ENCODE measurements at regions not wholly inside any gene's neighbourhood (a gene's known extent, or its start where the extent isn't known, plus 50 kb on each side); places are given as distances from the start of the nearest gene placed in this dataset.
A peak's percentile ranks its signal among the peaks of the same experiment; 100 is the strongest.

DNA sequence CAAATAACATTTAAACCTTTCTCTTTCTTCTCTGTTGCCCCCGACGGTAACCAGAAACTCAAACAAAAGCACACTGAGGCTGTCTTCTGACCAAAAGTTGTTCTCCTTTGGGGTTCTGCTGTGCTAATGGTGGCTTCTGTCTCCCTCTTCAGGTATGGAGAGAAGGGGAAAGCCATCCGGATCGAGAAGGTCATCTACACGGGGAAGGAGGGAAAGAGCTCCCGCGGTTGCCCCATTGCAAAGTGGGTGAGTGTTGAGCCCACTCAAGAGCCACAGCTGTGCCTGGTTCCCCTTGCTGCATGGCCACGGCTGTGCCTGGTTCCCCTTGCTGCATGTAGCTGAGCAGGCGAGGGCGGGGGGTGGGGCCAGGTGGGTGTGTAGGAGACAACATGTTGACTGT, 67.4 kb downstream of the BOLA3 start:
- Histone ChIP-seq H3K36me3 (ENCODE audit: insufficient read depth, low read length) (no peaks in the 10 kb centered on the region; the same call in 1 of the 2 replicates), H3K4me3 (ENCODE audit: low read length) (peak overlapping the region; percentile 29; the same call in 1 of the 2 replicates), H2AFZ (ENCODE audit: low read length) (no peak overlapping the region), H4K20me1 (ENCODE audit: insufficient read depth, low read depth, low read length) (no peaks in the 10 kb centered on the region), H3K79me2 (ENCODE audit: low read length) (peaks cover 20% of the 10 kb centered on the region), H3K4me1 (ENCODE audit: low read length) (peaks cover 40% of the 10 kb centered on the region), H3K9me2 (replicated peaks; ENCODE audit: insufficient read depth, low read length) (no peaks in the 10 kb centered on the region), H3K27me3 (ENCODE audit: low read length) (no peaks in the 10 kb centered on the region), H3K4me2 (ENCODE audit: low read depth, low read length, poor library complexity, severe bottlenecking) (peak overlapping the region; percentile 57), H3K9ac (ENCODE audit: low read length) (peak overlapping the region; percentile 33), H3K27ac (ENCODE audit: low read length) (peak overlapping the region; percentile 74), H3K9me3 (ENCODE audit: low read length) (no peaks in the 10 kb centered on the region)
- DNase-seq = no peak

DNA sequence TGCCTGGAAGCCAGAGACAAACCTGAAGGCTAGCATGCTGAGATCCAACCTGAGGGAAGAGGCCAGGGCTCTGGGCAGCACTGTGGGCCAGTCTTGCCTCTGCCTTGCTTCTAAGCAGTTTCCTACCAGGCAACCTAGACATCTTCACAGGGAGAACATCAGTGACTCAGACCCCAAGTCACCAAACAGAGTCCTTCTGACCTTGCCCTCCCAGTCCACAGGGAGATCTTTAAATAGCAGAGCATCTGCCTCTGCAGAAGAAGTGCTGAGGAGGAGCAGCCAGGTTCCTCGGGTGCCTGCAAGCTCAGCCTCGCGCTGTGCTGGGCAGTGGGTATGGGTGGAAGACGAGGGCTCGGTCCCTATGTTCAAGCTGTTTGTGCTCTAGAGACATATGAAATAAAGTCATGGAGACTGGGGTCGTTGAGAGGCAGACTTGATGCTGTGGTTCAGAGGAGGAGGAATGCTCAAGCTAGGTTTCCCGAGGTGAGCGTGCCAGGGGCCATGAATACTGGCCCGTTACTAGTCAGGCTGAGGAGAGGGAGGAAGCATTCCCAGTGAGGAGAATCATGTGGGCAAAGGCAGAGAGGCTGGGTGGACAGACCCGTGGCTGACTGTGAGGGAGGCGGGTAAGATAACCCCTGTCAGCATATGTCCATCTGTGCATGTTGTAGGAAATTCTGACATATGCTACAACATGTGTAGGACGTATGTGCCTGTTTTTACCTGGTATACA, 66.5 kb downstream of the BOLA3 start:
- Histone ChIP-seq H3K4me1 (ENCODE audit: low read length) (peaks cover 40% of the 10 kb centered on the region), H3K27ac (ENCODE audit: low read length) (no peak overlapping the region), H3K4me2 (ENCODE audit: low read depth, low read length, poor library complexity, severe bottlenecking) (no peak overlapping the region), H3K36me3 (ENCODE audit: insufficient read depth, low read length) (no peaks in the 10 kb centered on the region; the same call in 1 of the 2 replicates), H3K9me3 (ENCODE audit: low read length) (no peaks in the 10 kb centered on the region), H3K9me2 (replicated peaks; ENCODE audit: insufficient read depth, low read length) (no peaks in the 10 kb centered on the region), H2AFZ (ENCODE audit: low read length) (no peak overlapping the region), H3K9ac (ENCODE audit: low read length) (no peak overlapping the region), H3K27me3 (ENCODE audit: low read length) (no peaks in the 10 kb centered on the region), H3K79me2 (ENCODE audit: low read length) (peaks cover 20% of the 10 kb centered on the region), H3K4me3 (ENCODE audit: low read length) (no peak overlapping the region), H4K20me1 (ENCODE audit: insufficient read depth, low read depth, low read length) (no peaks in the 10 kb centered on the region)
- DNase-seq = no peak

DNA sequence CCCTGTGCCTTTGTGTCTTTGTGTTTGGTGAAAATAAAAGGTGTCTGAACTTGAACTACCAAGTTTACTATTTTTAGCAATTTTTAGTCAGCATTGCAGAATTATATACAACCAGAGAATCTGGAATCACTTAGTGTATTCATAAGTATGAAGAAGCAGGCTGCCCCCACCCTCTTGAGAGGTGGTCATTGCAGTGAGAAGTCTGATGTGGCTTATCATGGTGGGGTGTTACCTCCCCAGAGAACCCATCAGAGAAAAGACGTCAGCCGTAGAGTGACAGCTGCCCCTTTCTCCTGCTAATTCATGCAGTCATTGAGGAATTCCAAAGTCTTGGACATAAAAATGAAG, 66.0 kb downstream of the BOLA3 start:
- no peaks in the 10 kb centered on the region for H4K20me1 ChIP-seq (ENCODE audit: insufficient read depth, low read depth, low read length)
- no peak overlapping the region for H3K27ac ChIP-seq (ENCODE audit: low read length)
- no peak overlapping the region for H2AFZ ChIP-seq (ENCODE audit: low read length)
- no peaks in the 10 kb centered on the region for H3K27me3 ChIP-seq (ENCODE audit: low read length)
- H3K36me3 ChIP-seq (ENCODE audit: insufficient read depth, low read length) = no peaks in the 10 kb centered on the region; the same call in 1 of the 2 replicates
- H3K4me1 ChIP-seq (ENCODE audit: low read length) = peaks cover 36% of the 10 kb centered on the region
- DNase-seq = no peak
- no peak overlapping the region for H3K4me2 ChIP-seq (ENCODE audit: low read depth, low read length, poor library complexity, severe bottlenecking)
- no peak overlapping the region for H3K4me3 ChIP-seq (ENCODE audit: low read length)
- H3K79me2 ChIP-seq (ENCODE audit: low read length) = peaks cover 17% of the 10 kb centered on the region
- H3K9me3 ChIP-seq (ENCODE audit: low read length) = no peaks in the 10 kb centered on the region
- no peak overlapping the region for H3K9ac ChIP-seq (ENCODE audit: low read length)
- no peaks in the 10 kb centered on the region for H3K9me2 ChIP-seq (replicated peaks; ENCODE audit: insufficient read depth, low read length)

DNA sequence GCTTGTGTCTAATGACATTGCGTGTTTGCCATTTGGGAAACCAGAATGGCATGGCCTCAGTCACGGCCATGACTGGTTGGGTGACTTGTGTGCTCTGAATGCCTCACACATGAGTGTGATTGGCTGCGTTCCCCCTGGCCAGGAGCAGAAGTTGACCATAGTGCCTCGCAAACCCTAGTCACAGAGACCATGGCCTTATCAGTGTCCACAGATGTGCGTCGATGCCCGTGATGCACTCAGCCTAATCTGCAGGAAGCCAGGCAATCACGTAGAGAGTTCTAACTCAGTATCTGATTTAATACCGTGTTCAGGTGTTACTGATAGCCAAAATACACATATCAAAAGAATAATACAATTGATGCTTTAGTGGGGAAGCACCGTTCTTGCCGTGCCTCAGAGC, 64.0 kb downstream of the BOLA3 start:
- no peaks in the 10 kb centered on the region for H3K9me2 ChIP-seq (replicated peaks; ENCODE audit: insufficient read depth, low read length)
- H3K36me3 ChIP-seq (ENCODE audit: insufficient read depth, low read length) = no peaks in the 10 kb centered on the region
- no peaks in the 10 kb centered on the region for H3K9me3 ChIP-seq (ENCODE audit: low read length)
- no peak for DNase-seq
- no peak overlapping the region for H3K9ac ChIP-seq (ENCODE audit: low read length)
- no peak overlapping the region for H3K27ac ChIP-seq (ENCODE audit: low read length)
- H4K20me1 ChIP-seq (ENCODE audit: insufficient read depth, low read depth, low read length) = no peaks in the 10 kb centered on the region
- H3K4me3 ChIP-seq (ENCODE audit: low read length) = no peak overlapping the region
- H3K79me2 ChIP-seq (ENCODE audit: low read length) = 0 out of 2 replicates have a peak, but pooled peaks cover 4% of the 10 kb centered on the region
- H3K4me2 ChIP-seq (ENCODE audit: low read depth, low read length, poor library complexity, severe bottlenecking) = no peak overlapping the region
- H2AFZ ChIP-seq (ENCODE audit: low read length) = no peak overlapping the region
- no peaks in the 10 kb centered on the region for H3K27me3 ChIP-seq (ENCODE audit: low read length)
- peaks cover 25% of the 10 kb centered on the region for H3K4me1 ChIP-seq (ENCODE audit: low read length)
